GM21447 (cell line): ENCODE measurements at regions not wholly inside any gene's neighbourhood (a gene's known extent, or its start where the extent isn't known, plus 50 kb on each side); places are given as distances from the start of the nearest gene placed in this dataset.
"Not testable (repeated sequence)": the region's sequence is repeated elsewhere in the genome, so short reads cannot be mapped to it uniquely, and the experiment has no call there.

Experiments used
- ATAC-seq: cut with Tn5 transposase; IDR thresholded peaks from one replicate; pipeline ENCODE4 v1.9.1; 2021; ENCODE audit not compliant: unreplicated experiment

DNA sequence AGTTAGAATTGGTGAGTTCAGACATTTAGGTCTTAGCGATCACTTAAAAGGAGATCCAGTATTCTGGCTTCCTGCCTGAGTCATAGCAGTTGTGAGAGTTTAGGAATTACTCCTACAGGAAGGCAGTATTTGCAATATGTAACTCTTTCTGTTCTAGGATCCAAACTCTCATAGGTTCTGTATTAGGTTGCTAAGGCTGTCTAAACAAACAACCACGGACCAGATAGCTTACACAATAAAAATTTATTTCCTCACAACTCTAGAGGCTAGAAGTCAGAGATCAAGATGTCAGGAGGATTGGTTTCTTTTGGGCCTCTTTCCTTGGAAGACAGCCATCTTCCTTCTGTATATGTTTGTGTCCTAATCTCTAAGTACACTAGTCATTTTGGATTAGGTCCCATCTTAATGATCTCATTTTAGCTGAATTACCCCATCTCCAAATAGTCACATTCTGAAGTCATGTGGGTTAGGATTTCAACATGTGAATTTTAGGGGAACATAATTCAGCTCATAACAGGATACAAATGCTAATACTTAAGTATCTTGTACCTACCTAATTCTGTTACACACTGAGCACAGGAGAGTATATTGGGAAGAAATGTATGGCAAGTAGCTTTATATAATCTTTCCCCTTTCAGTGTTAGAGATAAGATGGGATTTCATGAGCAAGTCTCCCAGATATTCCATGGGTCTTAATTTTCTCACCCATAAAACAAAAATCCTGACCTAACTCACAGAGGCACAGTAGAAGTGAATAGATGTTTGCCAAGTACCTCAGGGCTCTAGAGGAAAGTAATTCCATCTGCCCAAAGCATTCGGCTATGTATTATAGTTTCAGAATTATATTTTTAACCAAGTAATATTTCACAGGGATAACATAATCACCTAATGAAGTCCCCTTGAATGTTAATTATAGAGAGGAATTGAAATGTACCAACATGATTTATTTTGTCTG is 144.4 kb downstream of the PTBP2 start:
- ATAC-seq: no peak

DNA sequence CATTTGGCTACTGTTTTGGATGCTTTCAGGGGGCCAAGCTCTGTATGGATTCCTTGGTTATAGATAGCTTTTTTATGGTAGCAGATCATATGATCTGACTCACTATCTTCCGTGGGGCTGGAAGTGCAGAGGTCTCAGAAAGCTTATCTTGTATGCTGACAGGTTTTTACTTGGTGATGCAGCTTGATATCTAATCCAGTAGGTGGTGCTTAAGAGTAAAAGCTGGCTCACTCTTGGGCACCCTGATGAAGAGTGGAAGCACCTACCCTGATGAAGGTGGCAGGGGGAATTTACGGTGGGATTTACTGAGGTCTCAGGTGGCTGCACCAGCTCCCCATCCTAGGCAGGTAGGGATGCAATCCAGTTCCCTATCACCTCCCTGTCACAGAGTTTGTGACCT is 151.2 kb downstream of the PTBP2 start:
- ATAC-seq: no peak

DNA sequence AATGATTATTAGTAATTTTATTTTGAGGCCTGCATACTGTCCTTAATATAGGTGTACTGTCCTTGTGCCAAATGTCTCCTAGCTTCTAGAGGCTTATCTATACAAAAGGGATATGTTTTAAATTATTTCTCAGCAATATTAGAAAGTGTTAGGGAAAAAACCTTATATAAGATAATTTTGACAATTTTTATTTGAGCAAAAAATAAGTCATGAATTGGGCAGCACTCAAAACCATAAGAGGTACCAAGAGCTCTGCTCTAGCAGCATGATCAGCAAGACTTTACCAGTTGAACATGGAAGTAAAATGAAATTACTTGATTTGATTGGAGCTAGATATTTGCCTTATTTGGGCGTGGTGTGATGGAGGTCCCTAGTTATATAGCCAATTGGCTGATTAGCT is 157.1 kb downstream of the PTBP2 start:
- no peak for ATAC-seq

DNA sequence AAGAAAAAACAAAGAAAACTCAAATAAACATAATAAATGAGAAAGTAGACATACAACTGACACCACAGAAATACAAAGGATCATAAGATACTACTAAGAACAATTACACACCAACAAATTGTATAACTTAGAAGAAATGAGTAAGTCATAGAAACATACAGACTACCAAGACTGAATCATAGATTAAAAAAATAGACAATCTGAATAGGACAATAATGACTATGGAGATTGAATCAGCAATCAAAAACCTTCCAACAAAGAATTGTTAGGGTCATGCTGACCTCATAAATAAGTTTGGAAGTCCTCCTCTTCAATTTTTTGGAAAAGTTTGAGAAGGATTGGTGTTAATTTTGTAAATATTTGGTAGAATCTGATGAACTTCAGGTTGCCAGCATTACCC is 159.0 kb downstream of the PTBP2 start:
- ATAC-seq: no peak

DNA sequence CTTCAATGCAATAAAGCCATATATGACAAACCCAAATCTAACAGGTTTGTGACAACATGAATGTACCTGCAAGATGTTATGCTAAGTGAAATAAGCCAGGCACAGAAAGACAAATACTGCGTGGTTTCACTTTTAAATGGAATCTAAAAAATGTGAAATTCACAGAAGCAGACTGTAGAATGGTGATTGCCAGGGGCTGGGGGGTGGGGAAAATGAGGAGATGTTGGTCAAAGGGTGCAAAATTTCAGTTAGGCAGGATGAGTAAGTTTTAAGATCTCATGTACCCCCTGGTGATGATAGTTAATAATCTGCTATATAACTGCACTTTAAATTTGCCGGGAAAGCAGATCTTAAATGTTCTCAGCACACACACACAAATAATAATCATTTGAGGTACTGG is 160.5 kb downstream of the PTBP2 start:
- no peak for ATAC-seq

DNA sequence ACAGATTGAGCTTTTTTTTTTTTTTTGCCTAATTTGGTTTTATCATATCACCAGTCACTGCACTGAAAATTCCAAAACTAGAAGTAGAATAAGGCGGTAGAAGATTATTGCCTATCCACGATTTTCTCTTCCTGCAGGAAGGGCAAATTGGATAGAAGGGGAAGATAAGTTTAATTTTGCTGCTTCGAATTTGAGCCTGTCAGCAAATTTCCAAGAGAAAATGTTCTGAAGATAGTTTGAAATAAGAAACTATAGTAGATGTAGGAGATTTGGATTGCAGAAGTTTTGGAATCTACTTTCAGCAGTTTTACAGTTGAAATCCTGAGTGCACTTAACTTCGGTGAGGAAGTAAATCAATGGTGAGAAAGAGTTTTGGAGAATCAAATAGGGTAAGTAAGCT is 164.9 kb downstream of the PTBP2 start:
- no peak for ATAC-seq

DNA sequence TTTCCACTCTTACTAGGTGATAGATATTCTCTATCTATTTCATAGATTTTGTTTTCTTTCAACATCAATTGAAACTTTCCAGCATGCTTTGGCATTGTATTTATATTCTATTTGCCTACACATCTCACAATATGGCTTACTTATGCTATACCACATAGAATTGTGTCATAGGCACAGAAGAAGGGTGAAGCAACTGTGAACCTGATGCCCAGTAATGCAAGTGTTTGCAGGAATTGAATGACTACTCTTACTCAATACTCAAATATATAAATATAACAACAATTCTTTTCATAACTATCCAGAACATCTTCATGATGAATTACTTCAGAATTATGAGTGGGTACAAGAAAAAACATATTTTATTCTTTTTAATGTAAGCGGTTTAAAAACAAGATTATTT is 165.9 kb downstream of the PTBP2 start:
- no peak for ATAC-seq

DNA sequence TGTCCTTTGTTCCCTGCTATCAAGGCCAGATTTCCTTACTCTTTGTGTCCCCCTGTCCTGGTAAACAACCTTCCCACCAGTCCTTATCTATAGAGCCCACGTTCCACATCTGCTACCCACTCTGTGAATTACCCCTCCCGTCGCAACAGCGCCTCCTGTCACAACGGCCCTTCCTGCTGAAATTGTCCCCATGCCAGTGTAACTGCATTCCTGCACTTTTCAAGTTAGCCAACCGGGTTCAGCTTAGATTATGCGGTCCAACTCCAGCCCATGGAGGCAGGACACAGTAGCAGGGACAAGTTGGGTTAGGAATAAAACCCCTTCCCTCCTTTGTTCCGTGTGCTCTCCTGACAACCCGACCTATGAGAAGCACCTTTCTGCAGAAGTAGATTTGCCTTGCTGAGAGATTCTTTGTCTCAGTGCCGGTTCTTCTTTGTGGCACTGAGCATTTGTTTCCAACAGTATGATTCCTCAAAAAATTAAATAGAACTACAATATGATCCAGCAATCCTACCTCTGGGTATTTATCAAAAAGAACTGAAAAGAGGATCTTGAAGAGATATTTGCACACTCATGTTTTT is 180.3 kb downstream of the PTBP2 start:
- ATAC-seq: no peak

DNA sequence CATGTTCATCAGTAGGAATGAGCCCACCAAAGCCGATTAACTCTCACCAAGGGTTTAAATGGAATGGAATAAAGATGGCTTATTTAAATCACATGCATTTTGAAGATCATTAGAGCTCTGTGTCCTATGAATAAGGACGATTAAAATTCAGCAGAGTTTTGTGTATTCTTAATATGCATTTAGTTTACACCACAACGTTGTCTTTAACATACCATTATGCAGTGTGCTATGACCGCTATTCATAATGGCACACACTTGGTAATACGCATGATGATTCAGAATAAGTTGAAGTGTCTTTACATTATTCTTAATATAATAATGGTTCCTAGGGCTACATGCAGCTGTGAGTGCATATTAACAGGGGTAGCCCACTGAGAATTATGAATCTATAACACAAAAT is 190.7 kb downstream of the PTBP2 start:
- ATAC-seq: no peak

DNA sequence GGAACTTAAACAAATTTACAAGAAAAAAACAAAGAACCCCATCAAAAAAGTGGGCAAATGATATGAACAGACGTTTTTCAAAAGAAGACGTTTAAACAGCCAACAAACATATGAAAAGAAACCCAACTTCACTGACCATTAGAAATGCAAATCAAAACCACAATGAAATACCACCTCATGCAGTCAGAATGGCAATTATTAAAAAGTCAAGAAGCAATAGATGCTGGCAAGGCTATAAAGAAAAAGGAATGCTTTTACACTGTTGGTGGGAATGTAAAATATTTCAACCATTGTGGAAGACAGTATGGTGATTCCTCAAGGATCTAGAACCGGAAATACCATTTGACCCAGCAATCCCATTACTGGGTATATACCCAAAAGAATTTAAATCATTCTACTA is 194.1 kb downstream of the PTBP2 start:
- ATAC-seq: not testable (repeated sequence)

DNA sequence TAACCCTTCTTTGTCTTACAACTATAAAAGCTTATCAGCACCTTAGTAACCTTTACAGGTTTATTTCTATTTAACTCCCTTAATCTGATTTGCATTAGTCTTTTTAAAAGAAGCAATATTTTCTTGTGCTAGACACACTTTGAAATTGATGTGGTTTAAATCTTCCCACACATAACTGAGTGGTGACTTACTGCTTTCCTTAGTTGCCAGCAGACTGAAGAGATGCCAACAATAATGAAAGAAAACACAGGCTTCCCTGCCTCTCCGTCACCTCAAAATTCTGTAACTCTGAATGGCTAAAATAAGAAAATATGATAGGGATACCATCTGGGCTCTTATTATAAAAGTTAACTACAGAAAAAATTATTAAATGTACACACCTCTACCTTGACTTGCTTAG is 196.8 kb downstream of the PTBP2 start:
- no peak for ATAC-seq

DNA sequence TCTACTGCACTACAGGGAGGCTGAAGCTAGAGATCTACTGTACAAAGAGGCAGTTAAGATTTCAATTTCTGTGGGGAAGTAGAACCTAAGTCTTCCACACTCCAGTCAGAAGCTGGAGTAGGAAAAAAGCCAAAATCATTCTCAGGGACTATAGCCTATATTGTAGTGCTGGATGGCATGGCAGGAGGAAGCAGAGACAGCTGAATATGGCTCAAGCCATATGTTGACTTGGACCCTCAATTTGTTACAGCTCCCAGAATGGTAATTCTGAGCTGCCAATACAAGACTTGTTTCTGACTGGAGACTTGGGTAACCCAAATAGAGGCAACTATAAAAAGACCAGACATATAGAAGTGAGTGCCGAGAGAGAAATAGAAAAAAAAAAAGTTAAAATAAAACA is 200.6 kb downstream of the PTBP2 start:
- no peak for ATAC-seq

DNA sequence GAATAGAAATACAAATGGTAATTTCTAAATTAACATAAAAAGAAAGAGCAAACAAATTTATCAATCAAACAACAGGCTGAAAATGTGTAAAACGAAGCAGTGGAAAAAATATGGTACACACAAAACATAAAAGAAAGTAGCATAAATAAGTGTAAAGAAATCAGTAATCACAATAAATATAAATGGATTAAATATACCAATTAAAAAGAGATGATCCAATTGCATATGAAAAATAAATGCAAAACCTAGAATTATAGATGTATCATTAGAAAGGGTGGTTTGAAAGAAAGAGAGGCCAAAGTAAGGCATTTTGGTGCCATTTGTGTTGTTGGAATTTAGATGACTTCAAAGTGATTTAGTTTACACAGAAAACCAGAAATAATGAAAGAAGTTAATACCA is 202.2 kb downstream of the PTBP2 start:
- ATAC-seq: no peak

DNA sequence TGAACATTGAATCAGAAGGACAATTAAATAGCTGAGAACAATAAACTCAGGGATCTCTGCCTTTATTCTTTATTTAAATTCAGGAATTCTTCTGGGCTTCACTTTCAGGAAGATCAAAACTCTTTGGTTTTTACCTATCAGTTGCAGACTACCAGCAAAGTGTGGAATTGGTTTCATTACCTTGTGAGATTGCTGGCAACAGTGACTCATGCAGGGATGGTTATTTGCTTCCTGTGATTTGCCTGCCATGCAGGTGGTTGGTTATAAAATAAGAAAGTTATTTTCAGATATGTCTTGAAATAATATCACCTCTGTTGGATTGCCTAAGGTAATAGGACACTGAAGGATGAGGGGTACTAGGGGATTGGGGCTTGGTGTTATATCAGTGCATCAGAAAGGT is 204.6 kb downstream of the PTBP2 start:
- ATAC-seq: no peak

DNA sequence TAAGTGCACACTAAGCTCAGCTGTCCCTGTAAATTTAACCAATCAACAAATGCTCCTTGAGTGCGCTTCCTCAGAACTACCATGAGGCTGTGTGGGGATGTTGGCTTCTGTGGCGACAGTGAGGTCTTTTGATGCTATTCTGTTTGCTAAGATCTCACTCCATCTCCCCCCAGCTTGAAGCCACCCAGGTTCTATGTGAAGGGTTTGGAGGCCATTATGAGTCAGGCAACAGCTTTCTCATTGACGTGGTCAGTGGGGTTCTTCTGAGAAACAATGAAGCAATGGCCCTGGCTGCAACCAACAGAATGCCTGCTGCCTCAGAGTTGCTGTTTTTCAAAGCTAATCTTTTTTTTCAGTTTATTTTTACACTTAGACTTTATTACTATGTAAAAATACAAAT is 205.5 kb downstream of the PTBP2 start:
- ATAC-seq: no peak

DNA sequence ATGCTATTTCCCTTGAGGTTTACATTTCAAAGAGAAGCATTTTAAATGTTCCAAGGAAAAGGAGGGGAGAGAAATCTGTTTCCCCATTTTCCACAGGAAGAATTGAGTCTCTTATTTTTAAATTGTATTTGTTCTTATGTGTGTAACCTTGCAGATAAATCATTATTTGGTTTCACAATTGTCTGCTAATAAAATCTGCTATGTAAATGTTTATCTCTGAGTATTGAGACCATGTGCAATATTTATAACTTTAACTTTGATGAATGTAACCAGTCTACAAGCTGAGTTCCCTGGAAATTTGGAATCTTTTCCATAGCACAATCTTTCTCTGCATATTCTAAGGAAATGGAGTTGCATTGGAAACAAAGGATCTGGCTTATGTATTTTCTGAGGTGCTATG is 209.6 kb downstream of the PTBP2 start:
- ATAC-seq: no peak

DNA sequence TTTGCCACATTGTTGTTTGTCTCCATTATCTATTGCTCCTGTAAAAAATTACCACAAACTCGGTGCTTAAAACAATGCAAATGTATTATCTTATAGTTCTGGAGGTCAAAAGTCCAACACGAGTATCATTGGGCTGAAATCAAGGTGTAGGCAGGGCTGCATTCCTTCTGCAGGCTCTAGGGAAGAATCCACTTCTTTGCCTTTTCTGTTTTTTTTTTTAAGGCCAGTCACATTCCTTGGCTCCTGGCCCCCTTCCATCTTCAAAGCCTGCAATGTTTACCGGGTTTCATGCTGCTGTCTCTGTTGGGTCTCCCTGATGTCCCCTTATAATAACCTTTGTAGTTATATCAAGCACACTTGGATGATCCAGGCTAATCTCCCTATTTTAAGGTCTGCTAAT is 212.7 kb downstream of the PTBP2 start:
- ATAC-seq: no peak

DNA sequence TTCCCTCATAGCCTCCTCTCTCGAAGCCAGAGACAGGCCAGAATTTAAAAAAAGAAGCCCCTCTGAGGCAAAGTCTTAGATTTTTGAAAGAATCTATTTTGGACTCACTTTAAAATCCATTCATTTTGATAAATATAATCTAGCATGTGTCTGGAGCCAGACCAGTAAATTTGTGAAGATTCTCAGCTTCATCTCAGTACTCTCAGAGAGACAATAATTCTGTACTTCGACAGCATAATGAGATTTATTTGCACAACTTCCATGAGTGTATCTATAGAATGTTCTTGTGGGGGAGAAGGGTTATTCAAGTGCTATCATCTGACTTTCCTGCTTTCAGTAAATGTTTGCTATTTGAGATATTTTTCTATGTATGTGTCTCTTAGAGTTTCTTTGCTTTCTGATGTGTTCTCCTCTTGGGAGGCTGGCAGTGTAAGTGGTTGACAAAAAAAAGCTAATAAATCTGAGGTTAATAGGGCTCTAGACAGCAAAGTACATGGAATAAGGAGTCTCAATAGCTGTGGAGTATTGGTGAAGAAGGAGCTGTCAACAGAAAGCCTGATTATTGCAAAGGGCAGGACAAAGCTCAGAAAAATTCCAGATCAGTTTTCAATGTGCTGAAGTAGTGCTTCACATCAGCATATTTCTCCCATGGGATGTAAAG is 223.0 kb downstream of the PTBP2 start:
- ATAC-seq: no peak

DNA sequence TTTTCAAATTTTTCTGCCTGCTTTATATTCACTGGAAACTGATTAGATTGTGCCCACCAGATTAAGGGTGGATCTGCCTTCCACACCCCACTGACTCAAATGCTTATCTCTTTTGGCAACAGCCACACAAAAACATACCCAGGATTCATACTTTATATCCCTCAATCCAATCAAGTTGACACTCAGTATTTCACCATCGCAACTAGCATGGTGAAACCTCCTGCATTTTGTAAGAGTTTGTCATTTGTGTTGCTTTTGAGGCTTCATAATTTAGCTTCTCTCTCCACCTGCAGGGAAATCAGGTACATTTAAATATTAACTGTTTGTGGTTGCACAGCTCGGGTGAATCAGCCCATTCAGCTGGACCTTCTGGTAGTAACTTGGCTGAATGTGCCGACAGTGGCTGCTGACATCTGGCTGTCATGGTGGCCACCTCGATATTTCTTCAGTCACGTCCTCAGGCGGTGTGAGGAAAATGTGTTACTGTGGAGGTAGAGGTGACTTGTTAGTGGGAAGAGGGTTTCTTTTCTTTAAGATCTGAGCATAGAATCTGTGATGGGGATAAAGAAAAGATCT is 224.0 kb downstream of the PTBP2 start:
- no peak for ATAC-seq

DNA sequence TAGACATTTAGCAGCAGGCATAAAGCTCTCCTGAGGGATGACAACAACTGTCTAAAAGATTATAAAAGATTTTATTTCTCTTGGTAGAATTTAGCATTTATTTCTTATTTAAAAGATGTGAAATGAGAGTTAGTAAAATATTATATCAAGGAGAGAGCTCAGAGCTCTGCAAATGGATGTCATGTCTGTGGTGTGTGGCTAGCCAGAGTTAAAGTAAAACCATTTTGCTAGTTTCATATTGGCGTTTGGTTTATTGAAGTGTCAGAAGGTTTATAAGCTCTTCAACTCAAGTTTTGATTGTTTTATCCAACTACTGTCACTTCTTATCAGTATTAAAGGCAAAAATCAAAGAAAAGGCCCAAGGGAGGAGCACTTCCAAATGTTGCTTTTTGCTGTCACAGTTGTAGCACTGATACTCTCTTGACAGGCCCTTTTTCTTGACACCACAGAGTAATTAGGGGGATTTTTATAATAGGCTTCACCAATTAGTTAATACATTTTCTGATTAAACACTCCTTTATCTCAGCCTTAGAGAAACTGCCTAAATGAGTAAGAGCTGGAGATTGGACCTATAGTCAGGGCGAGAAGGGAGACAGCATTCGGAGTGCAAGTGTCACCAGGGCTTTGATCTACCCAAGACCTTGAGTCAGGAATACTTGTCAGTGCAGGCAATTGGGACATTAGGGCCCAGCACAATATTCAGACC is 233.9 kb downstream of the PTBP2 start:
- no peak for ATAC-seq

DNA sequence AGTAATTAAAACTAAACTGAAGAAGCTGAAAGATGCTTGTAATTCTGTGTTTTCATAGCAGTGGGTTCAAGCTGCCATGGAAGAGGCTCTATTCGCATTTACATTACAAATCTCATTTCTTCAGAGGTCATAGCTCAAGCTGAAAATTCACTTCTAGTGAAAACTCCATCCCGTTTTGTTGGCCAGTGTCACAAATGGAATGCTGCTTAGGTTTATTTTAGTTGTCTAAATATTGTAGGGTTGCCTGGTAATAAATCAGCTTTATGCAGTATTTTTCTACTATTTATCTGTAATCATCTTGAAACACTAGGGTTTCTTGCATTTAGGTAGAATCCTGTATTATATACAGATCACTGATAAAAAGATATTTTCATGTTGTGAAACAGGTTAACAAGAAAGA is 240.6 kb downstream of the PTBP2 start:
- ATAC-seq: no peak
